BE2C (cell line): ENCODE measurements at regions not wholly inside any gene's neighbourhood (a gene's known extent, or its start where the extent isn't known, plus 50 kb on each side); places are given as distances from the start of the nearest gene placed in this dataset.

Source experiments
- DNase-seq: peaks from one replicate; pipeline ENCODE4 v3.0.0-alpha.2; 2020
- H3K27me3 ChIP-seq: fragments of 250-450 bp; sonication (Bioruptor Pico); 2 replicates; pipeline ENCODE4 v1.5.1; 2020; ENCODE audit warnings: mild to moderate bottlenecking
- H3K36me3 ChIP-seq: fragments of 250-450 bp; sonication (Bioruptor Pico); 2 replicates; pipeline ENCODE4 v1.5.1; 2020; ENCODE audit warnings: mild to moderate bottlenecking
- H3K4me1 ChIP-seq: fragments of 250-450 bp; sonication (Bioruptor Pico); 2 replicates; pipeline ENCODE4 v1.5.1; 2020
- H3K4me3 ChIP-seq: 2 replicates; pipeline ENCODE4 v1.5.1; 2011; ENCODE audit warnings: low read depth, low read length
- H3K9me3 ChIP-seq: fragments of 250-450 bp; sonication (Bioruptor Pico); 2 replicates; pipeline ENCODE4 v1.5.1; 2020
- TF ChIP-seq, protein P1 (sequence below): IDR thresholded peaks from 2 replicates; pipeline ENCODE4 v1.5.1; 2012; ENCODE audit warnings: mild to moderate bottlenecking, low read depth, low read length

DNA sequence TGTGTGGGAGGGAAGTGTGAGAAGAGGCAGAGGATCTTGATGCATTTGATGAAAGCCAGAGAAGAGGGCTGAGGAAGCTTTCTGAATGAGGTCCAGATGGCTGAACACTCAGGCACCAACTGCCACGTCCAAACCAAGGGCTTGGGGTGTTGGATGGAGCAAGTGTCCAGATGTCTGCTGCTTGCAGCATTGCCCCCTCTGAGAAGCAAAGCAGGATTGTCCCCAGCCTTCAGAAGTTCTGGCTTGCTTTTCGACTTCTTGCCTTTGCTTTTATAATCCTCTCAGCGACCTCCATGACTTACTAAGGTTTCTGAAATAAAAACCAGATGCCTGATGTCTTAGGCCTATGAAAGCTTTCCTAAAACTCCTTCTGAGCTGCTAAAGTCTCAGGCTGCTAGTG is 182.5 kb downstream of the HUNK start:
- no peak for DNase-seq
- TF ChIP-seq, protein P1, sequence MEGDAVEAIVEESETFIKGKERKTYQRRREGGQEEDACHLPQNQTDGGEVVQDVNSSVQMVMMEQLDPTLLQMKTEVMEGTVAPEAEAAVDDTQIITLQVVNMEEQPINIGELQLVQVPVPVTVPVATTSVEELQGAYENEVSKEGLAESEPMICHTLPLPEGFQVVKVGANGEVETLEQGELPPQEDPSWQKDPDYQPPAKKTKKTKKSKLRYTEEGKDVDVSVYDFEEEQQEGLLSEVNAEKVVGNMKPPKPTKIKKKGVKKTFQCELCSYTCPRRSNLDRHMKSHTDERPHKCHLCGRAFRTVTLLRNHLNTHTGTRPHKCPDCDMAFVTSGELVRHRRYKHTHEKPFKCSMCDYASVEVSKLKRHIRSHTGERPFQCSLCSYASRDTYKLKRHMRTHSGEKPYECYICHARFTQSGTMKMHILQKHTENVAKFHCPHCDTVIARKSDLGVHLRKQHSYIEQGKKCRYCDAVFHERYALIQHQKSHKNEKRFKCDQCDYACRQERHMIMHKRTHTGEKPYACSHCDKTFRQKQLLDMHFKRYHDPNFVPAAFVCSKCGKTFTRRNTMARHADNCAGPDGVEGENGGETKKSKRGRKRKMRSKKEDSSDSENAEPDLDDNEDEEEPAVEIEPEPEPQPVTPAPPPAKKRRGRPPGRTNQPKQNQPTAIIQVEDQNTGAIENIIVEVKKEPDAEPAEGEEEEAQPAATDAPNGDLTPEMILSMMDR: no peak
- Histone ChIP-seq H3K4me3 (no peak overlapping the region), H3K36me3 (no peaks in the 10 kb centered on the region), H3K9me3 (no peaks in the 10 kb centered on the region), H3K27me3 (no peaks in the 10 kb centered on the region), H3K4me1 (no peaks in the 10 kb centered on the region)
